Upper lobe of right lung (tissue), 1 donor: ENCODE measurements at regions not wholly inside any gene's neighbourhood (a gene's known extent, or its start where the extent isn't known, plus 50 kb on each side); places are given as distances from the start of the nearest gene placed in this dataset.
A peak's percentile ranks its signal among the peaks of the same experiment; 100 is the strongest.
"Not testable (repeated sequence)": the region's sequence is repeated elsewhere in the genome, so short reads cannot be mapped to it uniquely, and the experiment has no call there.

ENCODE experiments used
- ATAC-seq: fragments of 200-7000 bp; cut with Tn5 transposase; one replicate; pipeline ENCODE4 v1.9.1; 2020; ENCODE audit warnings: mild to moderate bottlenecking, moderate library complexity
- DNase-seq: peaks from one replicate; pipeline ENCODE4 v3.0.0-alpha.2; 2020
- H3K27ac ChIP-seq: fragments of 200-600 bp; one replicate; pipeline ENCODE4 v1.8.0; 2022
- H3K27me3 ChIP-seq: fragments of 200-600 bp; one replicate; pipeline ENCODE4 v1.8.0; 2022; ENCODE audit warnings: mild to moderate bottlenecking
- H3K36me3 ChIP-seq: fragments of 200-600 bp; one replicate; pipeline ENCODE4 v1.8.0; 2022
- H3K4me1 ChIP-seq: fragments of 200-600 bp; one replicate; pipeline ENCODE4 v1.8.0; 2022
- H3K4me3 ChIP-seq: fragments of 200-600 bp; one replicate; pipeline ENCODE4 v1.8.0; 2022; ENCODE audit warnings: mild to moderate bottlenecking
- H3K9me3 ChIP-seq: fragments of 200-600 bp; one replicate; pipeline ENCODE4 v1.8.0; 2022
- intact Hi-C: fragments of 100-400 bp; cut with DNase I; formaldehyde crosslinking; loops from one replicate; pipeline ENCODE4 v1.11.0; 2022
- TF ChIP-seq, protein P1 (sequence below): fragments of 200-600 bp; IDR thresholded peaks from one replicate; pipeline ENCODE4 v1.8.0; 2022; ENCODE audit warnings: antibody characterized with exemption
- donor health status: DM: no; HTN: yes; CAD: no; lungs with severe emphysema.

GRCh38 chr20:58039274-58040092 lies 189.0 kb downstream of the ANKRD60 start:
- no peak for DNase-seq
- no peak for ATAC-seq
- Histone ChIP-seq H3K4me1 (no peaks in the 10 kb centered on the region), H3K9me3 (no peaks in the 10 kb centered on the region), H3K27ac (no peak overlapping the region), H3K27me3 (no peaks in the 10 kb centered on the region), H3K4me3 (no peak overlapping the region), H3K36me3 (no peaks in the 10 kb centered on the region)
- TF ChIP-seq, protein P1, sequence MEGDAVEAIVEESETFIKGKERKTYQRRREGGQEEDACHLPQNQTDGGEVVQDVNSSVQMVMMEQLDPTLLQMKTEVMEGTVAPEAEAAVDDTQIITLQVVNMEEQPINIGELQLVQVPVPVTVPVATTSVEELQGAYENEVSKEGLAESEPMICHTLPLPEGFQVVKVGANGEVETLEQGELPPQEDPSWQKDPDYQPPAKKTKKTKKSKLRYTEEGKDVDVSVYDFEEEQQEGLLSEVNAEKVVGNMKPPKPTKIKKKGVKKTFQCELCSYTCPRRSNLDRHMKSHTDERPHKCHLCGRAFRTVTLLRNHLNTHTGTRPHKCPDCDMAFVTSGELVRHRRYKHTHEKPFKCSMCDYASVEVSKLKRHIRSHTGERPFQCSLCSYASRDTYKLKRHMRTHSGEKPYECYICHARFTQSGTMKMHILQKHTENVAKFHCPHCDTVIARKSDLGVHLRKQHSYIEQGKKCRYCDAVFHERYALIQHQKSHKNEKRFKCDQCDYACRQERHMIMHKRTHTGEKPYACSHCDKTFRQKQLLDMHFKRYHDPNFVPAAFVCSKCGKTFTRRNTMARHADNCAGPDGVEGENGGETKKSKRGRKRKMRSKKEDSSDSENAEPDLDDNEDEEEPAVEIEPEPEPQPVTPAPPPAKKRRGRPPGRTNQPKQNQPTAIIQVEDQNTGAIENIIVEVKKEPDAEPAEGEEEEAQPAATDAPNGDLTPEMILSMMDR: no peak
- intact Hi-C loops: no loop called here

- Histone ChIP-seq H3K27me3 (no peaks in the 10 kb centered on the region), H3K27ac (no peak overlapping the region), H3K4me3 (no peak overlapping the region), H3K4me1 (no peaks in the 10 kb centered on the region), H3K36me3 (no peaks in the 10 kb centered on the region), H3K9me3 (no peaks in the 10 kb centered on the region)
- DNase-seq (no peak), ATAC-seq (peak; percentile 19)
- intact Hi-C loops: no loop called here
- TF ChIP-seq, protein P1: no peak
These were observed 190.3 kb downstream of the ANKRD60 start for GRCh38 chr20:58038123-58038654.

- Histone ChIP-seq H3K4me1 (no peaks in the 10 kb centered on the region), H3K4me3 (no peak overlapping the region), H3K36me3 (no peaks in the 10 kb centered on the region), H3K27me3 (no peaks in the 10 kb centered on the region), H3K27ac (no peak overlapping the region), H3K9me3 (no peaks in the 10 kb centered on the region)
- intact Hi-C loops: no loop called here
- TF ChIP-seq, protein P1: no peak
- DNase-seq (no peak), ATAC-seq (no peak)
These were observed 190.8 kb downstream of the ANKRD60 start for GRCh38 chr20:58037631-58038030.

DNA sequence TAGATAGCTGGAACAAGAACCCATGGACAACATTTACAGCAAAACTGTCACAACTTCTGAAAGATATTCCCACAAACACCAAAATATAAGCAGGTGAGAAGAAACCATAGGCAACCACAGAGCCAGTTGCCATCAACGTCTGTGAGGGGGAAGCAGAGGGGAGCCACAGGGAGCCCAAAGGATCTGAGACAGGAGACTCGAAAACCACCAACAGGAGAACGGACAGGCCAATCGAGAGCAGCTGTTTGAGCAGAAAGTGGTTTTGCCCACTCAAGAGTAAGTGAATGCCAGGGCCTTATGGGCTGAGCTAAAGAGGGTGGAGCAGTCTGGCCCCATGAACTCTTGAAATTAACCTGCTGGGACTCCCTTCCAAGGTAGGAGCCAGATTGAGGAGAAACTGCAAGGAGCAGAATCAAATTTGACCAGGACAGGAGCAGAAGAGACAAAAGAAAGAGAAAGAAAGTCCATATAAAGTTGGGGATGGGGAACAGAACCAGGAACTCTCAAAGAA lies 195.4 kb downstream of the ANKRD60 start:
- DNase-seq (no peak), ATAC-seq (no peak)
- no peak overlapping the region for H3K27ac ChIP-seq
- TF ChIP-seq, protein P1: no peak
- H3K27me3 ChIP-seq: no peaks in the 10 kb centered on the region
- H3K9me3 ChIP-seq: no peaks in the 10 kb centered on the region
- no peak overlapping the region for H3K4me3 ChIP-seq
- H3K36me3 ChIP-seq: no peaks in the 10 kb centered on the region
- intact Hi-C loops: no loop called here
- H3K4me1 ChIP-seq: no peaks in the 10 kb centered on the region

GRCh38 chr20:58032599-58032998 lies 195.9 kb downstream of the ANKRD60 start:
- Histone ChIP-seq H3K9me3 (no peaks in the 10 kb centered on the region), H3K27me3 (no peaks in the 10 kb centered on the region), H3K4me3 (no peak overlapping the region), H3K36me3 (no peaks in the 10 kb centered on the region), H3K27ac (no peak overlapping the region), H3K4me1 (no peaks in the 10 kb centered on the region)
- ATAC-seq (no peak), DNase-seq (no peak)
- intact Hi-C loops: no loop called here
- TF ChIP-seq, protein P1: no peak

DNA sequence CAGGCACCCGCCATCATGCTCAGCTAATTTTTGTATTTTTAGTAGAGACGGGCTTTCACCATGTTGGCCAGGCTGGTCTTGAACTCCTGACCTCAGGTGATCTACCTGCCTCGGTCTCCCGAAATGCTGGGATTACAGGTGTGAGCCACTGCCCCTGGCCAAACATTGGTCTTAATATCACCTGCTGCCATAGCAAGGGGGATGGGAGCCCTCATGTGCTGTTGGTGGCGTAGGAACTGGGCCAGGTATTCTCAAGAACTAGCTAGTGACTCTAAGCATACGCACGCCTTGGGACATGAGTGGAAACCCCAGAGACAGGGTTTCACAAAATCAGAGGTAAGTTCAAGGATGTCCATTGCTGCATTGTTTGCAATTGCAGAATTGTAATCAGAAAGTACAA lies 197.1 kb downstream of the ANKRD60 start:
- DNase-seq, ATAC-seq, H3K27ac ChIP-seq, H3K4me3 ChIP-seq, H3K27me3 ChIP-seq, H3K36me3 ChIP-seq, H3K9me3 ChIP-seq, intact Hi-C loops, H3K4me1 ChIP-seq: not testable (repeated sequence)
